NOMO-1 (cell line): ENCODE measurements at regions not wholly inside any gene's neighbourhood (a gene's known extent, or its start where the extent isn't known, plus 50 kb on each side); places are given as distances from the start of the nearest gene placed in this dataset.
"Not testable (repeated sequence)": the region's sequence is repeated elsewhere in the genome, so short reads cannot be mapped to it uniquely, and the experiment has no call there.

ENCODE experiments used
- DNase-seq, 2 experiments: peaks; one replicate each; lab custom pipeline; 2025; ENCODE audit not compliant: unreplicated experiment in 2 of 2; lab: John Stamatoyannopoulos, UW

- DNase-seq, result no peak
Observed at GRCh38 chr3:17915341-17915740, 172.9 kb upstream of the TBC1D5 start.

- DNase-seq, result no peak
Observed at GRCh38 chr3:17913359-17913758, 170.9 kb upstream of the TBC1D5 start.

- peak in 1 of 2 experiments; percentile 36 for DNase-seq
Observed at GRCh38 chr3:17911986-17912760, 169.7 kb upstream of the TBC1D5 start.

- DNase-seq, result peak in 1 of 2 experiments; percentile 72
Observed at GRCh38 chr3:17910922-17911321, 168.5 kb upstream of the TBC1D5 start.

GRCh38 chr3:17909714-17910113, 167.3 kb upstream of the TBC1D5 start:
- DNase-seq, result no peak

- no peak for DNase-seq
Observed at GRCh38 chr3:17908399-17909191, 166.2 kb upstream of the TBC1D5 start.

- peak; percentile 73 to 77 for DNase-seq
Observed at GRCh38 chr3:17905996-17906395, 163.6 kb upstream of the TBC1D5 start.

GRCh38 chr3:17901893-17902292, 159.5 kb upstream of the TBC1D5 start:
- peak; percentile 60 to 98 for DNase-seq

- peak; percentile 49 to 60 for DNase-seq
Observed at GRCh38 chr3:17894434-17895060, 152.1 kb upstream of the TBC1D5 start.

GRCh38 chr3:17891139-17891856, 148.9 kb upstream of the TBC1D5 start:
- no peak for DNase-seq

- no peak for DNase-seq
Observed at GRCh38 chr3:17885986-17886385, 143.6 kb upstream of the TBC1D5 start.

GRCh38 chr3:17882981-17883380, 140.6 kb upstream of the TBC1D5 start:
- peak; percentile 61 for DNase-seq

- DNase-seq, result no peak
Observed at GRCh38 chr3:17877299-17877698, 134.9 kb upstream of the TBC1D5 start.

- peak; percentile 18 to 93 for DNase-seq
Observed at GRCh38 chr3:17874636-17875035, 132.2 kb upstream of the TBC1D5 start.

- no peak for DNase-seq
Observed at GRCh38 chr3:17872457-17872856, 130.0 kb upstream of the TBC1D5 start.

GRCh38 chr3:17865631-17866030, 123.2 kb upstream of the TBC1D5 start:
- no peak for DNase-seq

GRCh38 chr3:17861476-17861875, 119.0 kb upstream of the TBC1D5 start:
- no peak for DNase-seq

GRCh38 chr3:17860840-17861471, 118.5 kb upstream of the TBC1D5 start:
- not testable (repeated sequence) for DNase-seq

- no peak for DNase-seq
Observed at GRCh38 chr3:17852217-17852616, 109.8 kb upstream of the TBC1D5 start.

- peak; percentile 88 to 91 for DNase-seq
Observed at GRCh38 chr3:17850448-17850847, 108.0 kb upstream of the TBC1D5 start.
